Body of pancreas (tissue), 4 donors: ENCODE measurements at regions not wholly inside any gene's neighbourhood (a gene's known extent, or its start where the extent isn't known, plus 50 kb on each side); places are given as distances from the start of the nearest gene placed in this dataset.

ENCODE experiments used
- ATAC-seq: fragments of 150-250 bp; one replicate; pipeline ENCODE4 v1.9.1; 2016
- DNase-seq, 4 donors: peaks; one replicate each; pipeline ENCODE4 v3.0.0-alpha.2; 2019
- H3K27ac ChIP-seq, 4 donors: fragments of 200-600 bp; sonication (generic); 1 replicate in 3 of 4; 2 replicates in 1 of 4; pipeline versions ENCODE4 v1.5.1 to v1.6.1; 2016 to 2019; ENCODE audit warnings: mild to moderate bottlenecking in 1 of 4, mixed read lengths in 1 of 4, moderate library complexity in 1 of 4
- H3K27me3 ChIP-seq, 2 donors: fragments of 200-600 bp; sonication (generic); one replicate each; pipeline ENCODE4 v1.6.0; 2016; ENCODE audit warnings: mild to moderate bottlenecking in 1 of 2
- H3K36me3 ChIP-seq, 2 donors: fragments of 200-600 bp; sonication (generic); replicated peaks in 1 of 2; 2 replicates each; pipeline ENCODE4 v1.5.1; 2016; ENCODE audit warnings: low read depth in 2 of 2; ENCODE audit not compliant: insufficient read depth in 1 of 2
- H3K4me1 ChIP-seq: fragments of 200-600 bp; sonication (generic); one replicate; pipeline ENCODE4 v1.6.0; 2016
- H3K4me3 ChIP-seq, 2 donors: fragments of 200-600 bp; sonication (generic); 1 replicate in 1 of 2; 2 replicates in 1 of 2; pipeline ENCODE4 v1.5.1; 2016 to 2019
- H3K9me3 ChIP-seq, 3 donors: fragments of 200-600 bp; sonication (generic); 1 replicate in 2 of 3; 2 replicates in 1 of 3; pipeline ENCODE4 v1.5.1; 2016
- CTCF ChIP-seq, 7 experiments: fragments of 450-650 bp in 4 of 7; fragments of 200-600 bp in 3 of 7; sonication (generic) in 3 of 7; IDR thresholded peaks; one replicate each; pipeline ENCODE4 v1.5.1; 2016 to 2019; ENCODE audit warnings: antibody characterized with exemption in 7 of 7
- POLR2A ChIP-seq, 3 donors: fragments of 450-650 bp; IDR thresholded peaks; one replicate each; pipeline ENCODE4 v1.6.1; 2016; ENCODE audit warnings: antibody characterized with exemption in 3 of 3, mild to moderate bottlenecking in 2 of 3
- WGBS, 2 donors: methylation state at CpG; one replicate each; pipeline ENCODE4 v1.1.5; 2017; 5-methylcytosine and 5-hydroxymethylcytosine counted together
- intact Hi-C: fragments of 100-400 bp; cut with DNase I; formaldehyde crosslinking; loops from one replicate; pipeline ENCODE4 v1.15.1; 2023

DNA sequence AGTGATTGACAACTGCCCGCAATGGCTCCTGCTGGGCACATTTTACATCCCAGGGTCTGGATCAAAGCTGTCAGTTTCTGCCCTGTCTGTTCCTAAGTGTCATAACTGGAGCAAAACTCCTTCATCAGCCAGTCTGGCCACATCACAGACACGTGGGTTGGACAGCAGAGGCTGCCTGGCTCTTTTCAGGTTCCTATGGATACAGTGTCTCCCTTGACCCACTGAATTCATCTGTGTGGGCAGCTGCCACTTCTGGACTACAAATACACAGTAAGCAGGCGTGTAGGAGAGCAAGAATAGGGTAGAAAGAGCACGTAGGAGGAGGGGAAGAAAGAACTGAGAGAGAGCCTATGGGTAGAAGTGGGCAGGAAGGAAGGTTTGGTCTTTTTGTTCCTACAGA, 238.0 kb downstream of the ENC1 start:
- Histone ChIP-seq H3K27ac (no peak overlapping the region), H3K4me1 (peaks cover 34% of the 10 kb centered on the region), H3K9me3 (no peaks in the 10 kb centered on the region), H3K27me3 (no peaks in the 10 kb centered on the region), H3K36me3 (no peaks in the 10 kb centered on the region), H3K4me3 (no peak overlapping the region)
- intact Hi-C loops: no loop called here
- TF ChIP-seq POLR2A (IDR thresholded peaks at IDR 0.05) (no peak), CTCF (IDR thresholded peaks at IDR 0.05) (no peak)
- 70 to 76% methylated on average over 4 of the region's 4 CpGs for WGBS, 2 donors
- no peak for DNase-seq
- no peak for ATAC-seq

GRCh38 chr5:74401946-74402320, 238.6 kb downstream of the ENC1 start:
- ATAC-seq: no peak
- intact Hi-C loops: no loop called here
- H3K27ac ChIP-seq: no peak overlapping the region
- TF ChIP-seq CTCF (IDR thresholded peaks at IDR 0.05) (no peak), POLR2A (IDR thresholded peaks at IDR 0.05) (no peak)
- WGBS, 2 donors: 96% methylated on average over 3 of the region's 3 CpGs
- H3K36me3 ChIP-seq: no peaks in the 10 kb centered on the region
- no peak for DNase-seq
- peaks cover 34% of the 10 kb centered on the region for H3K4me1 ChIP-seq
- no peak overlapping the region for H3K4me3 ChIP-seq
- H3K27me3 ChIP-seq: no peaks in the 10 kb centered on the region
- no peaks in the 10 kb centered on the region for H3K9me3 ChIP-seq

- DNase-seq: no peak
- no peak overlapping the region for H3K27ac ChIP-seq
- WGBS, 2 donors: 89 to 92% methylated on average over 2 of the region's 2 CpGs
- H3K4me1 ChIP-seq: peaks cover 36% of the 10 kb centered on the region
- no peaks in the 10 kb centered on the region for H3K36me3 ChIP-seq
- no peak overlapping the region for H3K4me3 ChIP-seq
- no peak for ATAC-seq
- no peak for TF ChIP-seq CTCF (IDR thresholded peaks at IDR 0.05)
- no peak for TF ChIP-seq POLR2A (IDR thresholded peaks at IDR 0.05)
- intact Hi-C loops: no loop called here
- H3K9me3 ChIP-seq: no peaks in the 10 kb centered on the region
- no peaks in the 10 kb centered on the region for H3K27me3 ChIP-seq
These were observed 239.1 kb downstream of the ENC1 start for GRCh38 chr5:74401281-74401945.

- H3K27me3 ChIP-seq: no peaks in the 10 kb centered on the region
- peak; percentile 50 for ATAC-seq
- no peak overlapping the region for H3K4me3 ChIP-seq
- intact Hi-C loops: no loop called here
- peak; percentile 47 to 72 (median 62) for DNase-seq
- H3K9me3 ChIP-seq: no peaks in the 10 kb centered on the region
- H3K4me1 ChIP-seq: peaks cover 37% of the 10 kb centered on the region
- TF ChIP-seq POLR2A (IDR thresholded peaks at IDR 0.05) (no peak), CTCF (IDR thresholded peaks at IDR 0.05) (no peak)
- H3K27ac ChIP-seq: peak overlapping the region in 2 of 4 donors; percentile 20 to 37
- no peaks in the 10 kb centered on the region for H3K36me3 ChIP-seq
- 20 to 23% methylated on average over 2 of the region's 2 CpGs for WGBS, 2 donors
These were observed 240.5 kb downstream of the ENC1 start for GRCh38 chr5:74400067-74400466.
